ENCODE measurements at regions not wholly inside any gene's neighbourhood (a gene's known extent, or its start where the extent isn't known, plus 50 kb on each side); places are given as distances from the start of the nearest gene placed in this dataset.
"Not testable (repeated sequence)": the region's sequence is repeated elsewhere in the genome, so short reads cannot be mapped to it uniquely, and the experiment has no call there.

DNA sequence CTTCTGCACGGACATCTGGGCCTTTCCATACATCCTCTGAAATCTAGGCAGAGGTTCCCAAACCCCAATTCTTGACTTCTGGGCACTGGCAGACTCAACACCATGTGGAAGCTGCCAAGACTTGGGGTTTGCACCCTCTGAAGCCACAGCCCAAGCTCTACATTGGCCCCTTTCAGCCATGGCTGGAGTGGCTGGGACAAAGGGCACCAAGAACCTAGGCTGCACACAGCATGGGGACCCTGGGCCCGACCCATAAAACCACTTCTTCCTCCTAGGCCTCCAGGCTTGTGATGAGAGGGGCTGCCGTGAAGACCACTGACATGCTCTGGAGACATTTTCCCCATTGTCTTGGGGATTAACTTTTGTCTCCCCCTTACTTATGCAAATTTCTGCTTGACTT is 158.0 kb downstream of the GNAI1 start:
- DNase-seq (ENCODE audit: low read depth), result not testable (repeated sequence)

DNA sequence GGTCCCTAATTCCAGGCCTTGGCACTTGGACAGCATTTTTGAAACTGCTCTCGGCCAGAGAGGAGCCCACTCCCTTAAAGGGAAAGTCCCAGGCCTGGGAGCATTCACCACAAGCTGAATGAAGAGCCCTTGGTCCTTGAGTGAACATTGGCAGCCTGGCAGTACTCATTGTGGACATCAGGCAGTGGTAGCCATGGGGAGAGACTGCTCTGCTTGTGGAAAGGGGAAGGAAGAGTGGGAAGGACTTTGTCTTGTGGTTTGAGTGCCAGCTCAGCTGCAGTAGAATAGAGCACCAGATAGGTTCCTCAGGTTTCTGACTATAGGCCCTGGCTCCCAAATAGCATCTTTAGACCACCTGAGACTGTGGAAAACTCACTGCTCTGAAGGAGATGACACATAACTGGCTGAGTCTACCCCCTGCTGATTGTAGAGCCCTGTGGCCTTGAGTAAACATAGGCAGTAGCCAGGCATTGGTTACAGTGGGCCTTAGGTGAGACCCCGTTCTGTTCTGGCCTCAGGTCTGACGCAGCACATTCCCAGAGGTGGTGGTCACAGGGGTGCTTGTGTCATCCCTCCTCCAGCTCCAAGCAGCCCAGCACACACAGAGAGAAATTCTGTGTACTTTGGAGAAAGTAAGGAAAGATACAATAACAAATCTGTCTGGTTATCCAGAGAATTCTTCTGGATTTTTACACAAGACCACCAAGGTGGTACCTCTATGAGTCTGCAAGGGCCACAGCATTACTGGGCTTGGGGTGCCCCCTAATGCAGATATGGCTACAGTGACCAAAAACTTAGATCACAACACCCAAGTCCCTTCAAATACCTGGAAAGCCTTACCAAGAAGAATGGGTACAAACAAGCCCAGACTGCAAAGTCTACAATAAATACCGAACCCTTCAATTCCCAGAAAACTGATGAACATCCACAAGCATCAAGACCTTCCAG is 153.8 kb downstream of the GNAI1 start:
- peak; percentile 77 for DNase-seq (ENCODE audit: low read depth)

DNA sequence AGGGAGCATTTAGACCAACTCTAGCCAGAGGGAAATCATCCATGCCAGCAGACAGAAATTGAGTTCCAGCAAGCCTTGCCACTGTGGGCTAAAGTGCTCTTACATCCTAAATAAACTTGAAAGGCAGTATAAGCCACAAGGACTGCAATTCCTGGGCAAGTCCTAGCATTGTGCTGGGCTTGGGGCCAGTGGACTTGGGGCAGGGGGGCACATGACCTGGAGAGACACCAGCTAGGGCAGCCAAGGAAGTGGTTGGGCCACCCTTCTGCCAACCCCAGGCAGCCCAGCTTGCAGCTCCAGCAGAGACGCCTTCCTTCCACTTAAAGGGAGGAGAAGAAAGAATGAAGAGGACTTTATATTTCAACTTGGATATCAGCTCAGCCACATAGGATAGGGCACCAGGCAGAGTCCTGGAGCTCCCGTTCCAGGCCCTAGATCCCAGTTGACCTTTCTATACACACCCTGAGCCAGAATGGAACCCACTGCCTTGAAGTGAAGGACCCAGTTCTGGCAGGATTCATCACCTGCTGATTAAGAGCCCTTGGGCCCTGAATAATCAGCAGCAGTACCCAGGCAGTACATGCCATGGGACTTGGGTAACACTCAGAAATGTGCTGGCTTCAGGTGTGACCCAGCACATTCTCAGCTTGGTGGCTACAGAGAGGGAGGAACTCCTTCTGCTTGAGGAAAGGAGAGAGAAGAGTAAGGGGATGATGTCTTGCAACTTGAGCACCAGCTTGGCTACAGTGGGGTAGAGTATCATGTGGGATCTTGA is 153.0 kb downstream of the GNAI1 start:
- DNase-seq (ENCODE audit: low read depth), result no peak

DNA sequence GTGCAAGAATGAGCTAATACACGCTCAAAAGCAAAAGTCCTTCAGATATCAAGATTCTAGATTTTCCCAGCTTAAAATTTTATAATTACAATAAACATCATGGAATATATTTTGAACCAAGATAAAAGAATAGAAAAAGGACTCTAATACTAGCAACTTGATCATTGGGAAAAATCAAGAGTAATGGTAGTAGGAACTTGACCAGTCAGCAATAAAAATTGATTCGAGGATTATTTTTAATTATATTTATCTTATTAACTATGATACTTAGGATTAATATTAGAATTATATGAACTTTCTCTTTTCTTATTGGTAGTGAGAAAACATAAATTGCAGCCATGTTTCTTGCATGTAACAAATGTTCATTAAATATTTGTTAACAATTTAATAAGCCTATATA is 152.0 kb downstream of the GNAI1 start:
- DNase-seq (ENCODE audit: low read depth), result no peak

DNA sequence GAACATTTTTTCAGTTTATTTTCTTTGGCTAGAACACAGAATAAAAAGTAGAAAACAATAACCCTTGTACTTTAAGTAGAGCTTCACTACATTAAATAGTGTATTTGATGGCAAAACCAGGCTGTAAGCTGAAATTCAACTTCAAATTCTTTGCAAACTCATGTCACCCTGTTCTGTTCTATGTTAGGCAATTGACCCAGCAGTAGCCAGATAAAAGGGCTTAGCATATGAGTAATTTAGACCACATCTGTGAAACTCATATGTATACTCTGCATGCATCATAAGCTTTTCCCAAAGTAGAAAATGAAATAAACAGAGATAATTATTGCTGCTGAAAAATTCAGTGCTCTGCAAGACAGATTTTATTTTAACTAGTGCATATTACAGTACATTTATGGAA is 150.2 kb downstream of the GNAI1 start:
- peak; percentile 90 for DNase-seq (ENCODE audit: low read depth)

DNA sequence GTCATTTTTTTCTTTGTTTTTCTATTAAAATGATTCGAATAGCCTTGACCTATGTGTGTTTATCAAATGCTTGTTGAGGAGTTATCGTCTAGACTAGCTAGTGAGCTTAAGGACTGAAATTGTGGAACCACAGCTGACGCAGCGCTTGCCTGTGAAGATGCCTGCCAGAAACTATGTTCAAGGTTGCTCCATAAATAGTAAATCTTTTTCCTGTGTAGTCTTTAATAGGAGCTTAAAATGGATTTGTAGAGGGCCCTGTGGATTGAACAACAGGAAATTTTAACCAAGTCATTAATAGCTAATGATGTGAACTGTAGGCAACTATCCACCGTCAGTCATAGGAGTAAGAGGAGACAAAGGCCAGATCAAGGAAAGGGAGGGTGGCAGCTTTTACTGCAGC is 145.1 kb downstream of the GNAI1 start:
- no peak for DNase-seq (ENCODE audit: low read depth)

DNA sequence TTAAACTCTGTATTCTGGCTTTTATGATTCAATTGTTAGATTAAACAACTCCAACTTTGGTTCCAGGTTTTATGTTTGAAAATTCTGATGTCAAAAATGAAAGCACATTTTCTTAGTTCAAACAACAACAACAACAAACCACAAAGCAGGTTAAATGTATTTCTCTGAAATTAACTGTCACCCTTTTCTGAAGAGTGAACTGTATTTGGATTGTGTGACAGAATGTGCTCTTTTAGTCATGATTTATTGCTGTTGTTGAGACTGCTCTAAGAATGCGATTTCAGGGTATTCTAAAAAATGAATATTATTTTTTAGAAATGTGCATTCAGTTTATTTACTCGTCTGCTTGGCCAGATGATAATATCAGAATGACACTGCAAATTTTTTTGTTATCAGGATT is 144.1 kb downstream of the GNAI1 start:
- peak; percentile 25 for DNase-seq (ENCODE audit: low read depth)

DNA sequence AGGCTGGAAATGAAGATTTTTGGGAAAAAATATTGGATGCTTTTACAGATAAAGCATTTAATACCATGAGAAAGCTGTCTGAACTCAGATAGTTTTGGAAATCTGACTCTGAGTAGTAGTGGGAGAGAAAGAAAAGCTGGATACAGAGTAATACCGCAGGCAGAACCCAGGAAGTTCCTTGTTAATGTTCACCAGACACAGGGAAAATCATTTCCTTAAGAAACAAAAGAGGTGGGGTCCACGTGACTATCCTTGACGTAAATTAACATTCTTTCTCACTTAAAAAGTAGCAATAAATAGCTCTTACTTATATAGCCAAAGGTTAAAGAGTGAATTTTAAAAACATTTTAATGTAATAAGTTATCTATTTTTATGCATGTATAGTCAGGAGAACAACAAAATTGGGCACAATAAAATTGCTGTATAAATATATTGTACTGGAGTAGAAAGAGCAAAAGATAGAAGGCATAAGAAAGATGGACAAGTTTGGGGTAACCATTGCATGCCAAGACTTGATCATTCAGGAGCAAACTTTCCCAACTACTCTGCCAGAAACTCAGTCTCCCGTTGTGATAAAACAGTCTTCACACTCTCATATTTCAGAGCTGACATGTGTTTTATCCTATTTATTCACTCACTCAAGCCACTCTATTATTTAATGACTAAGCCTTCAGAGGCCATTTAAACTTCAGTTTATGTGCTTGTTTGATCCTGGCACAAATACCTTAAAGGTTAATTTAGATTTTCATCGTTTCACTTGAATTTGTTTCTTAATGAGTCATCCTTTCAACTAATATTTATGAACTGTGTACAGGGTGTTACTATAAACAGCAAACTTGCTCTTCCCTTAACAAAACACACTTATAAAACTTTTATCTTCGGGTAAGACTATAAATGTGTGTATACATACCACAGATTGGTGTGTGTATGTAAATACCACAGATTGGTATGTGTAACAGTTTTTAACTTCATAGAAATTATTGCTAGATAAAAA is 143.1 kb downstream of the GNAI1 start:
- peak; percentile 82 for DNase-seq (ENCODE audit: low read depth)

Data from LHCN-M2 (cell line).